ENCODE measurements at regions not wholly inside any gene's neighbourhood (a gene's known extent, or its start where the extent isn't known, plus 50 kb on each side); places are given as distances from the start of the nearest gene placed in this dataset.

DNA sequence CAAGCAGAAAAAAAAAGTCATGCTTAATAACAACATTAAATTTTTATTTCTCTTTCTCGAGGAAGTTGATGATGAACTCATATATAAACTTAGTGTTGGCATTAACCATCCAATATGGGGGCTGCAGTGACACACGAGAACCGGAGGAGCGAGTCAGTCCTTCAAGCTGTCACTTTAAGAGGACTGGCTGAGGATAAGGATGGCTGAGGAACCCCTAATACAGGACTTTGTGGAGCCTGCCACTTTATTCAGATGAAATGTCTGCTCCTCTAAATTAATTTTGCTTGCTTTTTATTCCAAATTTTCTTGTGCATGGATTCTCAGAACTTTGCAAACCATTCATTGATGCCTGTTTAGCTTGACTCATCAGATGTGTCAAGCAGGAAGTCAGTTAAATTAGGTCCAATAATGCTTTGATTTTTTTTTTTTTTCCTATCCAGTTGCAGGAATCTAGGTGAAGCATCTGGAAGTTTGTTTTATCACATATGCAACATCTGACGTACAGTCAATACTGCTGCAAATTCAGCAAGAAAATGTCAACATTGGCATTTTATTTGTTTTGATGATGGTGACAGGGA lies 144.2 kb upstream of the COL5A1 start:
- Histone ChIP-seq H3K4me3 (replicated peaks; ENCODE audit: insufficient read depth, low read length) (no peak overlapping the region), H3K27ac (replicated peaks) (no peak overlapping the region), H3K27me3 (ENCODE audit: insufficient read depth, poor library complexity, severe bottlenecking) (no peaks in the 10 kb centered on the region)
- no peak for DNase-seq (ENCODE audit: low read depth in 1 of 2, low spot score in 1 of 2)
- no peak for TF ChIP-seq GABPA (IDR thresholded peaks at IDR 0.05; ENCODE audit: low read depth)
- TF ChIP-seq POLR2AphosphoS5 (IDR thresholded peaks at IDR 0.05; ENCODE audit: low read depth) = no peak
- no peak for TF ChIP-seq SPI1 (IDR thresholded peaks at IDR 0.05; ENCODE audit: borderline replicate concordance, low read depth)
- TF ChIP-seq, protein P1, sequence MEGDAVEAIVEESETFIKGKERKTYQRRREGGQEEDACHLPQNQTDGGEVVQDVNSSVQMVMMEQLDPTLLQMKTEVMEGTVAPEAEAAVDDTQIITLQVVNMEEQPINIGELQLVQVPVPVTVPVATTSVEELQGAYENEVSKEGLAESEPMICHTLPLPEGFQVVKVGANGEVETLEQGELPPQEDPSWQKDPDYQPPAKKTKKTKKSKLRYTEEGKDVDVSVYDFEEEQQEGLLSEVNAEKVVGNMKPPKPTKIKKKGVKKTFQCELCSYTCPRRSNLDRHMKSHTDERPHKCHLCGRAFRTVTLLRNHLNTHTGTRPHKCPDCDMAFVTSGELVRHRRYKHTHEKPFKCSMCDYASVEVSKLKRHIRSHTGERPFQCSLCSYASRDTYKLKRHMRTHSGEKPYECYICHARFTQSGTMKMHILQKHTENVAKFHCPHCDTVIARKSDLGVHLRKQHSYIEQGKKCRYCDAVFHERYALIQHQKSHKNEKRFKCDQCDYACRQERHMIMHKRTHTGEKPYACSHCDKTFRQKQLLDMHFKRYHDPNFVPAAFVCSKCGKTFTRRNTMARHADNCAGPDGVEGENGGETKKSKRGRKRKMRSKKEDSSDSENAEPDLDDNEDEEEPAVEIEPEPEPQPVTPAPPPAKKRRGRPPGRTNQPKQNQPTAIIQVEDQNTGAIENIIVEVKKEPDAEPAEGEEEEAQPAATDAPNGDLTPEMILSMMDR (IDR thresholded peaks at IDR 0.05; ENCODE audit: insufficient read depth, low read length) = no peak
- TF ChIP-seq, protein P2, sequence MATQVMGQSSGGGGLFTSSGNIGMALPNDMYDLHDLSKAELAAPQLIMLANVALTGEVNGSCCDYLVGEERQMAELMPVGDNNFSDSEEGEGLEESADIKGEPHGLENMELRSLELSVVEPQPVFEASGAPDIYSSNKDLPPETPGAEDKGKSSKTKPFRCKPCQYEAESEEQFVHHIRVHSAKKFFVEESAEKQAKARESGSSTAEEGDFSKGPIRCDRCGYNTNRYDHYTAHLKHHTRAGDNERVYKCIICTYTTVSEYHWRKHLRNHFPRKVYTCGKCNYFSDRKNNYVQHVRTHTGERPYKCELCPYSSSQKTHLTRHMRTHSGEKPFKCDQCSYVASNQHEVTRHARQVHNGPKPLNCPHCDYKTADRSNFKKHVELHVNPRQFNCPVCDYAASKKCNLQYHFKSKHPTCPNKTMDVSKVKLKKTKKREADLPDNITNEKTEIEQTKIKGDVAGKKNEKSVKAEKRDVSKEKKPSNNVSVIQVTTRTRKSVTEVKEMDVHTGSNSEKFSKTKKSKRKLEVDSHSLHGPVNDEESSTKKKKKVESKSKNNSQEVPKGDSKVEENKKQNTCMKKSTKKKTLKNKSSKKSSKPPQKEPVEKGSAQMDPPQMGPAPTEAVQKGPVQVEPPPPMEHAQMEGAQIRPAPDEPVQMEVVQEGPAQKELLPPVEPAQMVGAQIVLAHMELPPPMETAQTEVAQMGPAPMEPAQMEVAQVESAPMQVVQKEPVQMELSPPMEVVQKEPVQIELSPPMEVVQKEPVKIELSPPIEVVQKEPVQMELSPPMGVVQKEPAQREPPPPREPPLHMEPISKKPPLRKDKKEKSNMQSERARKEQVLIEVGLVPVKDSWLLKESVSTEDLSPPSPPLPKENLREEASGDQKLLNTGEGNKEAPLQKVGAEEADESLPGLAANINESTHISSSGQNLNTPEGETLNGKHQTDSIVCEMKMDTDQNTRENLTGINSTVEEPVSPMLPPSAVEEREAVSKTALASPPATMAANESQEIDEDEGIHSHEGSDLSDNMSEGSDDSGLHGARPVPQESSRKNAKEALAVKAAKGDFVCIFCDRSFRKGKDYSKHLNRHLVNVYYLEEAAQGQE (IDR thresholded peaks at IDR 0.05; ENCODE audit: insufficient replicate concordance, low read depth) = no peak

DNA sequence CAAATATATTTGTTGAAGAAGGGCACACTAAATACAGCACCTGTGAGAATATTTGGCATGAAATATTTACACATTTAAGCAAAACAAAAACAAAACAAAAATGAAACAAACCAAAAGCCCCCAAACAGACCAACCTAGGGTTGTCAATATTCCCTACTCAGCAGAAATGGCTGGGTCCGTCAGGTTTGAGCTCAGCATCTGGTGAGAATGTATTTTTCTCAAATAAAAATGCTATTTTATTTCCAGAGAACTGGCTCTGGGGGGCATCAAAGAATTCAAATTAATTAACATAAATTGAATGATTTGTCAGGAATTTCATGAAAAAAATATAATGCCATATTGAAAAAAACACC lies 142.8 kb upstream of the COL5A1 start:
- no peak for DNase-seq (ENCODE audit: low read depth in 1 of 2, low spot score in 1 of 2)
- Histone ChIP-seq H3K4me3 (replicated peaks; ENCODE audit: insufficient read depth, low read length) (no peak overlapping the region), H3K27me3 (ENCODE audit: insufficient read depth, poor library complexity, severe bottlenecking) (no peaks in the 10 kb centered on the region), H3K27ac (replicated peaks) (no peak overlapping the region)
- TF ChIP-seq POLR2AphosphoS5 (IDR thresholded peaks at IDR 0.05; ENCODE audit: low read depth) = no peak
- TF ChIP-seq, protein P1 (IDR thresholded peaks at IDR 0.05; ENCODE audit: insufficient read depth, low read length) = no peak
- TF ChIP-seq GABPA (IDR thresholded peaks at IDR 0.05; ENCODE audit: low read depth) = no peak
- TF ChIP-seq, protein P2 (IDR thresholded peaks at IDR 0.05; ENCODE audit: insufficient replicate concordance, low read depth) = no peak
- no peak for TF ChIP-seq SPI1 (IDR thresholded peaks at IDR 0.05; ENCODE audit: borderline replicate concordance, low read depth)

DNA sequence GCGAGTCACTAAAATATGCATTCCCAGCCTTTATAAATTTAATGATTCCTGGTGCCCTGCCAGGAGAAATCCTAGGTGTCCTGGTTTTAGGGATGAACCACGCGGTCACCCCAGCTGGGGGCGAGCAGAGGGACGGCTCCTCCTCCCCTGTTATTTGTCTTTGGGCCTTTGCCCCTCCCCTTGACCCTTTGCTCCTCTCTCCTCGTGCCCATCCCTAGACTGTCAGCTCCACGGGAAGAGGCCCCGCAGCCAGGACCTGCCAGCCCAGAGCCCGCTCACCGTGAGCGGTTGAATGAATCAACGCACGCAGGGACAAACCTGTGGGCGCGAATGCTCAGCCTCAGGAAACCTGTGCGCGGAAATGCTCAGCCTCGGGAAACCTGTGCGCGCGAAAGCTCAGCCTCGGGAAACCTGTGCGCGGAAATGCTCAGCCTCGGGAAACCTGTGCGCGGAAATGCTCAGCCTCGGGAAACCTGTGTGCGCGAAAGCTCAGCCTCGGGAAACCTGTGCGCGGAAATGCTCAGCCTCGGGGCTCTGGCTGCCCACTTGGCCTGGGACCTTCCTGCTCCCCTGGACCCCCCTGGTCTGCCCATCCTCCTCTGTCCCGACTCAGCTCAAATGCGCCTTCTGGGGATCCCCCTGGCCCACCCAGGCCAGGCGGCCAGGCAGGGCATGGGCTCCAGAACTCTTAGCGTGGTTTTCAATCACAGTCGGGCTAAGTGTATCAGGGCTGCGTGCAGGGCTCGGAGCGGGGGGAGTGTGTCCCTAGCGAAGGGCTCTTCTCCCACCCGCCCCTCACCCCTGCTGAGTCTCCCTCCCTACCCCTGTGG lies 140.5 kb upstream of the COL5A1 start:
- DNase-seq (ENCODE audit: low read depth in 1 of 2, low spot score in 1 of 2) = no peak
- no peak overlapping the region for H3K27ac ChIP-seq (replicated peaks)
- no peaks in the 10 kb centered on the region for H3K27me3 ChIP-seq (ENCODE audit: insufficient read depth, poor library complexity, severe bottlenecking)
- TF ChIP-seq, protein P2 (IDR thresholded peaks at IDR 0.05; ENCODE audit: insufficient replicate concordance, low read depth) = no peak
- TF ChIP-seq SPI1 (IDR thresholded peaks at IDR 0.05; ENCODE audit: borderline replicate concordance, low read depth) = no peak
- no peak for TF ChIP-seq GABPA (IDR thresholded peaks at IDR 0.05; ENCODE audit: low read depth)
- TF ChIP-seq, protein P1 (IDR thresholded peaks at IDR 0.05; ENCODE audit: insufficient read depth, low read length) = no peak
- TF ChIP-seq POLR2AphosphoS5 (IDR thresholded peaks at IDR 0.05; ENCODE audit: low read depth) = no peak
- no peak overlapping the region for H3K4me3 ChIP-seq (replicated peaks; ENCODE audit: insufficient read depth, low read length)

All from HL-60 (cell line).